ENCODE measurements at regions not wholly inside any gene's neighbourhood (a gene's known extent, or its start where the extent isn't known, plus 50 kb on each side); places are given as distances from the start of the nearest gene placed in this dataset.

DNA sequence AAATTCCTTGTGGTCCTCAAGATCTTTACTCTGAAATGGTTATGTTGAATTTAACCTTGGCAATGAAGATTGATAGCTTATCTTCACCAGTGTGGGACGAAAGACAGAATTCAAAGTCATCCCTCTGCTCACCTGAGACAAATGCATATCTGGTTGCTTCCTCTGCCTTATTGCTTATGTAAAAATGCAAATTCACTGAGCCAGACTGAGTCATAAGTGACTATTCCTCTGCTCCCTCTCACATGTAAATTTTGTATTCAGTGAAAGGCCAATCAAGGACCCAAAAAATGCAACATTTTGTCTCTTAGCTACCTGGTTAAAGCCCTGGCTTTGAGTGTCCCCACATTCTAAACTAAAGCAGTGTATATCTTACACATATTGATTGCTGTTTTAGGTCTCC, 593.1 kb upstream of the GJE1 start:
- intact Hi-C loops (cut with DNase I): no loop called here
- H3K27ac ChIP-seq: no peak overlapping the region
- H3K4me3 ChIP-seq: no peak overlapping the region
- TF ChIP-seq POLR2A (IDR thresholded peaks at IDR 0.05): no peak
- TF ChIP-seq, protein P1, sequence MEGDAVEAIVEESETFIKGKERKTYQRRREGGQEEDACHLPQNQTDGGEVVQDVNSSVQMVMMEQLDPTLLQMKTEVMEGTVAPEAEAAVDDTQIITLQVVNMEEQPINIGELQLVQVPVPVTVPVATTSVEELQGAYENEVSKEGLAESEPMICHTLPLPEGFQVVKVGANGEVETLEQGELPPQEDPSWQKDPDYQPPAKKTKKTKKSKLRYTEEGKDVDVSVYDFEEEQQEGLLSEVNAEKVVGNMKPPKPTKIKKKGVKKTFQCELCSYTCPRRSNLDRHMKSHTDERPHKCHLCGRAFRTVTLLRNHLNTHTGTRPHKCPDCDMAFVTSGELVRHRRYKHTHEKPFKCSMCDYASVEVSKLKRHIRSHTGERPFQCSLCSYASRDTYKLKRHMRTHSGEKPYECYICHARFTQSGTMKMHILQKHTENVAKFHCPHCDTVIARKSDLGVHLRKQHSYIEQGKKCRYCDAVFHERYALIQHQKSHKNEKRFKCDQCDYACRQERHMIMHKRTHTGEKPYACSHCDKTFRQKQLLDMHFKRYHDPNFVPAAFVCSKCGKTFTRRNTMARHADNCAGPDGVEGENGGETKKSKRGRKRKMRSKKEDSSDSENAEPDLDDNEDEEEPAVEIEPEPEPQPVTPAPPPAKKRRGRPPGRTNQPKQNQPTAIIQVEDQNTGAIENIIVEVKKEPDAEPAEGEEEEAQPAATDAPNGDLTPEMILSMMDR (IDR thresholded peaks at IDR 0.05): no peak
- H3K27me3 ChIP-seq: no peaks in the 10 kb centered on the region
- 80 to 100% methylated on average over 1 of the region's 1 CpG for WGBS, 2 donors
- no peaks in the 10 kb centered on the region for H3K4me1 ChIP-seq
- no peaks in the 10 kb centered on the region for H3K36me3 ChIP-seq
- no peak for DNase-seq
- H3K9me3 ChIP-seq: no peaks in the 10 kb centered on the region

DNA sequence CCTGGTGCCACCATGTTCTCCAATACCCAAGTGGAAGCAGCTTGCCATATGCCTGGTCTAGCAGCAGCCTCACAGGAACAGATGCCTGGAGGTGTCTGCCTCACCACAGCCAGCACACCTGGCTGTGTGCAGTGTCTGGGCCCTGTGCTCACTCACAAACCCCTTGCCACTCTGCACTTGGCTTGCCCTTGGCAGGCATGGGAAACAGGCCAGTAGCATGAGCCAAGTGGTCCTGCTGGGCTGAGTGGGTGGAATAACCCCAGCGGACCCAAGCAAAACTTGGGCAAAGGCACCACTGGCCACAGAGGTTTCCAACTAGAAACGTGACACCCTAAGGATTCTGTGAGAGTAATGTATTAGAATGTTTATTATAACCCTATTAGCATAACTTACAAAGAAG, 600.5 kb upstream of the GJE1 start:
- H3K4me3 ChIP-seq: no peak overlapping the region
- H3K27ac ChIP-seq: no peak overlapping the region
- H3K4me1 ChIP-seq: no peaks in the 10 kb centered on the region
- intact Hi-C loops (cut with DNase I): no loop called here
- no peaks in the 10 kb centered on the region for H3K27me3 ChIP-seq
- WGBS, 2 donors: 70 to 72% methylated on average over 2 of the region's 2 CpGs
- no peaks in the 10 kb centered on the region for H3K36me3 ChIP-seq
- peaks cover 0 to 7% (median 0%) of the 10 kb centered on the region in 3 donors for H3K9me3 ChIP-seq
- TF ChIP-seq, protein P1 (IDR thresholded peaks at IDR 0.05): no peak
- TF ChIP-seq POLR2A (IDR thresholded peaks at IDR 0.05): no peak
- no peak for DNase-seq

DNA sequence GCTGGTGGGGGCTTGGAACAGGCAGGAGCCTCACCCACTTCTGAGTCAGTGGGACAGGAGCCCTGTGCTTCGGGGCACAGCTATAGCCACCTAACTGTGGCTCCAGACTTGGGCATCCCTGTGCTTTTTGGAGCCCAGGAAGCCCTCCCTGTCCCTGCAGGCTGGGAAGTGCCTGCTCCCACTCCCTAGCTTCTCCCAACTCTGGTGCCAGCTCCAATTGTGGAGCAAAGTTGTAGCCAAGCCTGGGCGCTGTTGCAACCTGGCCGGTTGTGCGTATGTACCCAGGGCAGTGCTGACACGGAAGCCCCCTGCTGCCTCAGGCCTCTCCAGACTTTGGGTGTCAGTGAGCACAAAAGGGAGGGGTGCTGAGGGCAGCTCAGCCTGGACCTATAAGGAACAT, 601.7 kb upstream of the GJE1 start:
- no peaks in the 10 kb centered on the region for H3K4me1 ChIP-seq
- no peak for TF ChIP-seq POLR2A (IDR thresholded peaks at IDR 0.05)
- TF ChIP-seq, protein P1 (IDR thresholded peaks at IDR 0.05): no peak
- no peaks in the 10 kb centered on the region for H3K36me3 ChIP-seq
- peaks cover 0 to 7% (median 0%) of the 10 kb centered on the region in 3 donors for H3K9me3 ChIP-seq
- WGBS, 2 donors: 86 to 92% methylated on average over 1 to 5 of the region's 5 CpGs
- no peak for DNase-seq
- H3K4me3 ChIP-seq: no peak overlapping the region
- H3K27me3 ChIP-seq: no peaks in the 10 kb centered on the region
- H3K27ac ChIP-seq: no peak overlapping the region
- intact Hi-C loops (cut with DNase I): no loop called here

DNA sequence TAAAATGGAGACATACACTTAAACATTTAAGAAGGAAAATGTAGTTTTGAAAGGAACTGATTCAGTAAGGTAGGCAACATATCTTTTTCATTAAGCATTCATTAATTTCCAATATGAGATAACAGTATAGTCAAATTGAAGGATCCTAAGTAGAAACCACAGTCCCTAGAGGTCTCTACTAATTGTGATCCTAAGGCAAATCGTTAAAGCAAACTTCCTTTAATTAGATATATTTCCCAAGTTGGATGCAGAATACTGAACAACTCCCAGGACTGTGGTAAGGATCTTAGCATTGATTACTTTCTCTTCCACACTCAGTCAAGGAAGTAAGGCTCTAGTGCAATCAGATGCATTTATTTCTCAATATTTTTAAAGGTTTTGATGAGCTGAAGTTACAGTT, 604.1 kb upstream of the GJE1 start:
- no peaks in the 10 kb centered on the region for H3K4me1 ChIP-seq
- no peak overlapping the region for H3K4me3 ChIP-seq
- peaks cover 0 to 7% (median 0%) of the 10 kb centered on the region in 3 donors for H3K9me3 ChIP-seq
- no peaks in the 10 kb centered on the region for H3K36me3 ChIP-seq
- 80 to 86% methylated on average over 1 of the region's 1 CpG for WGBS, 2 donors
- H3K27me3 ChIP-seq: no peaks in the 10 kb centered on the region
- no peak for DNase-seq
- no peak overlapping the region for H3K27ac ChIP-seq
- intact Hi-C loops (cut with DNase I): no loop called here
- TF ChIP-seq, protein P1 (IDR thresholded peaks at IDR 0.05): no peak
- TF ChIP-seq POLR2A (IDR thresholded peaks at IDR 0.05): no peak

DNA sequence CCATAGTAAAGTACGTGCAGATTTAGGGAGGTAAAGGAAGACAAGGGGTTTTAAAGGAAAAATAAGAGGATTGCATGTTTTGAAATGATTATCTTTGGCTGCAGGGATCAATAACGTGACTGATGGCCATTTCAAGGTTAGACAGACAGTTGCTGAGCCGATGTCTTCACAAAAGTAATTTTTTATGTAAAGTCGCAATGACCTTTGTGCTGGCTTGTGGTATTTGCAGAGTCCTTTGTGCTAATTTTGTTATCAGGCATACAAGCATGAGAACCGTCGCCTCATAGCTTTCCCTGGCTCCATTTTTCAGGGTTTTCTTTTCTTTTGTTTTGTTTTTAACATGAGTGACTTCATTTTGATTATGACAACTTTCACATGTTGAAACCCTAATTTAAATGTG, 605.7 kb upstream of the GJE1 start:
- Histone ChIP-seq H3K36me3 (no peaks in the 10 kb centered on the region), H3K4me1 (no peaks in the 10 kb centered on the region), H3K27me3 (no peaks in the 10 kb centered on the region), H3K4me3 (no peak overlapping the region), H3K9me3 (peaks cover 0 to 7% (median 0%) of the 10 kb centered on the region in 3 donors), H3K27ac (no peak overlapping the region)
- WGBS, 2 donors: 74 to 81% methylated on average over 6 of the region's 6 CpGs
- DNase-seq: no peak
- no peak for TF ChIP-seq POLR2A (IDR thresholded peaks at IDR 0.05)
- TF ChIP-seq, protein P1 (IDR thresholded peaks at IDR 0.05): no peak
- intact Hi-C loops (cut with DNase I): no loop called here
